Endothelial cell of umbilical vein (primary cell): ENCODE measurements at regions not wholly inside any gene's neighbourhood (a gene's known extent, or its start where the extent isn't known, plus 50 kb on each side); places are given as distances from the start of the nearest gene placed in this dataset.

Source experiments
- BruUV-seq: library from RNA; stranded (reverse); fragments of 400-500 nt; replicated peaks from 2 replicates; lab custom pipeline; 2021; lab: Mats Ljungman, UMichigan
- CTCF ChIA-PET: fragments of 300-600, 350-600 bp; sonication (Branson Sonifier 250); formaldehyde crosslinking; loops from one replicate; lab custom pipeline; 2021; ENCODE audit warnings: antibody characterized with exemption, inconsistent platforms; lab: Charles Lee
- POLR2A ChIA-PET: fragments of 300-600, 350-600 bp; sonication (Branson Sonifier 250); formaldehyde crosslinking; loops from one replicate; lab custom pipeline; 2021; ENCODE audit warnings: antibody characterized with exemption, inconsistent platforms; lab: Charles Lee
- DNase-seq: peaks from one replicate; pipeline ENCODE4 v3.0.0-alpha.2; 2011; ENCODE audit warnings: low read depth, low spot score
- FAIRE-seq: peaks from 2 replicates; lab custom pipeline; 2011; peaks lifted over from hg19 to GRCh38; lab: Jason Lieb, UNC
- H2AFZ ChIP-seq: 2 replicates; pipeline ENCODE4 v1.6.0; 2012; ENCODE audit warnings: low read depth, low read length, control low read depth, inconsistent platforms
- H3K27ac ChIP-seq: 2 replicates; pipeline ENCODE4 v1.5.1; 2011; ENCODE audit warnings: low read depth, mild to moderate bottlenecking, control low read depth, low read length, moderate library complexity; ENCODE audit not compliant: insufficient read depth
- H3K27me3 ChIP-seq, 2 experiments: 2 replicates each; pipeline versions ENCODE4 v1.6.0 to v1.6.1; 2011; ENCODE audit warnings: low read length in 2 of 2, mixed read lengths in 1 of 2; ENCODE audit not compliant: control insufficient read depth in 2 of 2, insufficient read depth in 2 of 2
- H3K36me3 ChIP-seq, 2 experiments: 2 replicates in 1 of 2; 3 replicates in 1 of 2; pipeline ENCODE4 v1.5.1; 2011; ENCODE audit warnings: low read length in 2 of 2, mild to moderate bottlenecking in 1 of 2, moderate library complexity in 1 of 2; ENCODE audit not compliant: control insufficient read depth in 2 of 2, insufficient read depth in 2 of 2; ENCODE audit errors: extremely low read depth in 1 of 2
- H3K4me1 ChIP-seq: 3 replicates; pipeline ENCODE4 v1.5.1; 2011; ENCODE audit warnings: mild to moderate bottlenecking, low read length; ENCODE audit not compliant: control insufficient read depth, insufficient read depth; ENCODE audit errors: extremely low read depth
- H3K4me2 ChIP-seq: 2 replicates; pipeline ENCODE4 v1.6.1; 2011; ENCODE audit warnings: low read length, control low read depth, mixed read lengths; ENCODE audit not compliant: insufficient read depth
- H3K4me3 ChIP-seq, 3 experiments: fragments of 200-600 bp in 1 of 3; sonication (generic), shearing (Covaris generic) in 1 of 3; replicated peaks in 1 of 3; 2 replicates each; pipeline ENCODE4 v1.5.1; 2011 to 2016; ENCODE audit warnings: control low read depth in 3 of 3, low read length in 3 of 3, mild to moderate bottlenecking in 2 of 3, inconsistent platforms in 1 of 3, low read depth in 1 of 3, moderate library complexity in 1 of 3; ENCODE audit not compliant: insufficient read depth in 1 of 3
- H3K79me2 ChIP-seq: 2 replicates; pipeline ENCODE4 v1.6.0; 2012; ENCODE audit warnings: low read length, inconsistent platforms; ENCODE audit not compliant: control insufficient read depth, insufficient read depth
- H3K9ac ChIP-seq: replicated peaks from 2 replicates; pipeline ENCODE3; 2011; ENCODE audit warnings: low read length, control low read depth; ENCODE audit not compliant: insufficient read depth; ENCODE audit errors: extremely low read depth
- H3K9me1 ChIP-seq: replicated peaks from 3 replicates; pipeline ENCODE4 v1.6.0; 2011; ENCODE audit warnings: mild to moderate bottlenecking, low read length; ENCODE audit not compliant: control insufficient read depth, insufficient read depth; ENCODE audit errors: extremely low read depth
- H3K9me3 ChIP-seq: replicated peaks from 2 replicates; pipeline ENCODE4 v1.5.1; 2012; ENCODE audit warnings: low read length, inconsistent platforms; ENCODE audit not compliant: control insufficient read depth, insufficient read depth
- H4K20me1 ChIP-seq: replicated peaks from 2 replicates; pipeline ENCODE3; 2011; ENCODE audit warnings: mild to moderate bottlenecking, low read length; ENCODE audit not compliant: control insufficient read depth, insufficient read depth; ENCODE audit errors: extremely low read depth
- EZH2 ChIP-seq: IDR thresholded peaks from 2 replicates; pipeline ENCODE4 v1.6.1; 2012; ENCODE audit warnings: borderline replicate concordance, low read depth, mild to moderate bottlenecking, moderate library complexity, low read length, inconsistent platforms; ENCODE audit not compliant: severe bottlenecking
- FOS ChIP-seq: IDR thresholded peaks from 2 replicates; pipeline ENCODE4 v1.6.1; 2011; ENCODE audit warnings: mild to moderate bottlenecking, low read length, moderate library complexity, borderline replicate concordance; ENCODE audit not compliant: insufficient read depth
- GATA2 ChIP-seq: IDR thresholded peaks from 2 replicates; pipeline ENCODE4 v1.7.0; 2011; ENCODE audit warnings: low read depth, mild to moderate bottlenecking, moderate library complexity, mixed read lengths, low read length; ENCODE audit not compliant: insufficient read length, insufficient read depth
- JUN ChIP-seq: IDR thresholded peaks from 2 replicates; pipeline ENCODE4 v1.6.1; 2011; ENCODE audit warnings: borderline replicate concordance, low read depth; ENCODE audit not compliant: insufficient read length, insufficient read depth
- MYC ChIP-seq: IDR thresholded peaks from one replicate; pipeline ENCODE4 v1.6.1; 2011; ENCODE audit warnings: mild to moderate bottlenecking, low read depth, low read length
- POLR2A ChIP-seq: IDR thresholded peaks from 2 replicates; pipeline ENCODE4 v1.6.1; 2012; ENCODE audit warnings: low read depth, mild to moderate bottlenecking, control low read depth, low read length
- POLR2AphosphoS5 ChIP-seq: IDR thresholded peaks from 2 replicates; pipeline ENCODE4 v1.6.1; 2012; ENCODE audit warnings: low read depth, mild to moderate bottlenecking, control low read depth, low read length, moderate library complexity; ENCODE audit not compliant: insufficient read depth
- dilution Hi-C: fragments of 300-500 bp; cut with MboI; formaldehyde crosslinking; loops from one replicate; pipeline ENCODE4 v1.15.0; 2019; ENCODE audit warnings: low sequenced_read_pairs; ENCODE audit not compliant: extremely low pct_ligation_motif_present
- intact Hi-C: fragments of 100-400 bp; cut with micrococcal nuclease; formaldehyde crosslinking; loops from one replicate; pipeline ENCODE4 v1.10.0; 2022
- TF ChIP-seq, protein P1 (sequence below), 2 donors: IDR thresholded peaks; 1 replicate in 1 of 2; 2 replicates in 1 of 2; pipeline ENCODE4 v1.5.1; 2011; ENCODE audit warnings: low read length in 2 of 2, mild to moderate bottlenecking in 2 of 2, moderate library complexity in 2 of 2, control low read depth in 1 of 2, inconsistent platforms in 1 of 2, low read depth in 1 of 2; ENCODE audit not compliant: insufficient read depth in 1 of 2; ENCODE audit errors: extremely low read depth in 1 of 2
- TF ChIP-seq, protein P2 (sequence below): IDR thresholded peaks from 2 replicates; pipeline ENCODE4 v1.6.1; 2011; ENCODE audit not compliant: insufficient read depth, insufficient read length

DNA sequence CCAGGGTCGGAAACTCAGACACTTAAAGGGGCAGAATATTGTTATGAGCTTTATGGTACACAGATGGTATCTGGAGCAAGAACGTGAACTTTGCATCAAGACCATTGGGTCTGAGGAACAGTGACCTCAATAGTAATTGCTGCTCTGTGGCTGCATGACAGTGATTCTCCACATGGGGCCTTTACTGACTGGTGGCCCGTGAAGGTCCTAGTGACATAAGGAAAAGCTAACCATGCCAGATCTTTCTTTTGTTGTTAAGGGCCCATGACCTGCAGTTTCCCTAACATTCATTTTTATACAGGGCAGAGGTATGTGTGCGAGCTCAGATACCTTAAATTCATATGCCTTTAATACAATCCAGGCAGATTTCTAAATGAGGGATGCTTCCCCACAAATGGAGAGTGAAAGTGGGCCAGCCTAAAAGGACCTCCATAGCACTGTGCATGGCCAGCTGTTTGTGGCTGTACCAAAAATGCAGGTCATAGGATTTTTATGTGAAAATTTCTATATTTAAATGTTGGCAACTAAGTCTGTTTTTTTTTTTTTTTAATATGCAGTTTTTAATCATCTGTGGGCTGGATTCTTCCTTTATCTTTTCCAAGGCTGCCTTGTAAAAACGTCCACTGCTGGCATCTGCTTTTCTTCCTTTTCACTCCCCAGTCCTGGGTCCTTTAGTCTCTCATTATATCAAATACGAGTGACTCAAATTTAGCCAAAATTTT, 188.0 kb upstream of the IL12A start:
- CTCF ChIA-PET: interaction anchor here (0.6 to 1.4 kb wide), 3 partner anchors 13 to 187 kb away, joined by 3 to 6 read pairs (median 5); no protein-coding TSS in a partner anchor
- intact Hi-C loops: loop anchor here (10.0 kb wide), 1 partner anchor 346 kb away; no protein-coding TSS in a partner anchor
- H3K27ac ChIP-seq: no peak overlapping the region

DNA sequence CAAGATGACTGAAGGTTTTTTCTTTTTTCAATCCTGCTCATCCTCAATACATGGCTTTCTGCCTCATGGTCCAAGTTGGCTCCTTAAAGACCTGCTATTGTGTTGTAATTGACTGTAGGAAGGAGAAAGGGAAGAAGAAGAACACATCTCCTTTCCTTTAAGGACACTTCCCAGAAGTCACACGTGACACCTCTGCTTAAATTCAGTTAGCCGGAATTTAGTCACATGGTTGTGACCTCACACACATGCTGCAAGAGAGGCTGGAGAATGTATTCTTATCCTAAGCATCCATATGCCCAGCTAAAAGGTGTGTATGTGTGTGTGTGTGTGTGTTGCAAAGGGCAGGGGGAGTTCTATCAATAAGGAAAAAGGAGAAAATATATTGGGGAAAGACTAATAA, 185.8 kb upstream of the IL12A start:
- intact Hi-C loops (loop anchor here (10.0 kb wide), 1 partner anchor 348 kb away; no protein-coding TSS in a partner anchor), dilution Hi-C loops (no loop called here)
- ChIA-PET CTCF (interaction anchor here (1.0 to 7.2 kb wide), 8 partner anchors 8 to 540 kb away, joined by 3 to 124 read pairs (median 8); no protein-coding TSS in a partner anchor), POLR2A (no interaction called here)
- no peaks in the 10 kb centered on the region for H3K36me3 ChIP-seq
- no peaks in the 10 kb centered on the region for H3K9me1 ChIP-seq
- H3K4me2 ChIP-seq: no peak overlapping the region
- no peak for DNase-seq
- H3K79me2 ChIP-seq: peaks cover 82% of the 10 kb centered on the region
- no TSS peak for BruUV-seq
- H3K4me1 ChIP-seq: peaks cover 20% of the 10 kb centered on the region
- FAIRE-seq: no peak
- TF ChIP-seq MYC (no peak), JUN (no peak), GATA2 (no peak), POLR2AphosphoS5 (no peak), POLR2A (no peak), FOS (no peak), EZH2 (no peak)
- TF ChIP-seq, protein P1, sequence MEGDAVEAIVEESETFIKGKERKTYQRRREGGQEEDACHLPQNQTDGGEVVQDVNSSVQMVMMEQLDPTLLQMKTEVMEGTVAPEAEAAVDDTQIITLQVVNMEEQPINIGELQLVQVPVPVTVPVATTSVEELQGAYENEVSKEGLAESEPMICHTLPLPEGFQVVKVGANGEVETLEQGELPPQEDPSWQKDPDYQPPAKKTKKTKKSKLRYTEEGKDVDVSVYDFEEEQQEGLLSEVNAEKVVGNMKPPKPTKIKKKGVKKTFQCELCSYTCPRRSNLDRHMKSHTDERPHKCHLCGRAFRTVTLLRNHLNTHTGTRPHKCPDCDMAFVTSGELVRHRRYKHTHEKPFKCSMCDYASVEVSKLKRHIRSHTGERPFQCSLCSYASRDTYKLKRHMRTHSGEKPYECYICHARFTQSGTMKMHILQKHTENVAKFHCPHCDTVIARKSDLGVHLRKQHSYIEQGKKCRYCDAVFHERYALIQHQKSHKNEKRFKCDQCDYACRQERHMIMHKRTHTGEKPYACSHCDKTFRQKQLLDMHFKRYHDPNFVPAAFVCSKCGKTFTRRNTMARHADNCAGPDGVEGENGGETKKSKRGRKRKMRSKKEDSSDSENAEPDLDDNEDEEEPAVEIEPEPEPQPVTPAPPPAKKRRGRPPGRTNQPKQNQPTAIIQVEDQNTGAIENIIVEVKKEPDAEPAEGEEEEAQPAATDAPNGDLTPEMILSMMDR (IDR thresholded peaks at IDR 0.05; ENCODE audit: extremely low read depth in 1 of 2, insufficient read depth in 1 of 2, low read depth in 1 of 2, low read length in 2 of 2): no peak
- TF ChIP-seq, protein P2, sequence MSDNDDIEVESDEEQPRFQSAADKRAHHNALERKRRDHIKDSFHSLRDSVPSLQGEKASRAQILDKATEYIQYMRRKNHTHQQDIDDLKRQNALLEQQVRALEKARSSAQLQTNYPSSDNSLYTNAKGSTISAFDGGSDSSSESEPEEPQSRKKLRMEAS: no peak
- no peak overlapping the region for H2AFZ ChIP-seq
- no peak overlapping the region for H3K9ac ChIP-seq
- H3K27me3 ChIP-seq: no peaks in the 10 kb centered on the region
- H4K20me1 ChIP-seq: no peaks in the 10 kb centered on the region
- no peak overlapping the region for H3K4me3 ChIP-seq
- H3K9me3 ChIP-seq: no peaks in the 10 kb centered on the region
- no peak overlapping the region for H3K27ac ChIP-seq

More for the DNA sequence above, 188.0 kb upstream of the IL12A start:
- POLR2A ChIA-PET: no interaction called here
- Histone ChIP-seq H3K9me1 (no peaks in the 10 kb centered on the region), H3K9me3 (no peaks in the 10 kb centered on the region), H3K27me3 (no peaks in the 10 kb centered on the region), H3K4me1 (peaks cover 38% of the 10 kb centered on the region), H3K9ac (no peak overlapping the region), H3K79me2 (peaks cover 77% of the 10 kb centered on the region), H3K36me3 (no peaks in the 10 kb centered on the region), H3K4me2 (no peak overlapping the region), H2AFZ (no peak overlapping the region), H4K20me1 (no peaks in the 10 kb centered on the region), H3K4me3 (no peak overlapping the region)
- DNase-seq: no peak
- BruUV-seq: no TSS peak
- TF ChIP-seq JUN: no peak
- TF ChIP-seq FOS: no peak
- FAIRE-seq: no peak
- dilution Hi-C loops: no loop called here
